ENCODE measurements at regions not wholly inside any gene's neighbourhood (a gene's known extent, or its start where the extent isn't known, plus 50 kb on each side); places are given as distances from the start of the nearest gene placed in this dataset.

- TF ChIP-seq FOXP2 (optimal IDR thresholded peaks at IDR 0.05; ENCODE audit: borderline replicate concordance, extremely low read depth, extremely low read length, insufficient read depth): no peak
- TF ChIP-seq TAF1 (IDR thresholded peaks at IDR 0.05; ENCODE audit: borderline replicate concordance, insufficient read depth, low read length): no peak
- TF ChIP-seq POLR2AphosphoS5 (IDR thresholded peaks at IDR 0.05; ENCODE audit: low read depth, low read length): no peak
- no peak for TF ChIP-seq REST (IDR thresholded peaks at IDR 0.05; ENCODE audit: insufficient read depth in 1 of 2, low read depth in 2 of 2, low read length in 2 of 2)
- no peak for TF ChIP-seq SIN3A (IDR thresholded peaks at IDR 0.05; ENCODE audit: borderline replicate concordance, insufficient read depth, low read length)
Observed at GRCh38 chr3:192980632-192981031, 63.0 kb upstream of the MB21D2 start.

GRCh38 chr3:192986379-192986778 lies 68.7 kb upstream of the MB21D2 start:
- no peak for TF ChIP-seq REST (IDR thresholded peaks at IDR 0.05; ENCODE audit: insufficient read depth in 1 of 2, low read depth in 2 of 2, low read length in 2 of 2)
- TF ChIP-seq FOXP2 (optimal IDR thresholded peaks at IDR 0.05; ENCODE audit: borderline replicate concordance, extremely low read depth, extremely low read length, insufficient read depth): no peak
- TF ChIP-seq SIN3A (IDR thresholded peaks at IDR 0.05; ENCODE audit: borderline replicate concordance, insufficient read depth, low read length): no peak
- no peak for TF ChIP-seq POLR2AphosphoS5 (IDR thresholded peaks at IDR 0.05; ENCODE audit: low read depth, low read length)
- no peak for TF ChIP-seq TAF1 (IDR thresholded peaks at IDR 0.05; ENCODE audit: borderline replicate concordance, insufficient read depth, low read length)

- TF ChIP-seq TAF1 (IDR thresholded peaks at IDR 0.05; ENCODE audit: borderline replicate concordance, insufficient read depth, low read length): no peak
- no peak for TF ChIP-seq FOXP2 (optimal IDR thresholded peaks at IDR 0.05; ENCODE audit: borderline replicate concordance, extremely low read depth, extremely low read length, insufficient read depth)
- TF ChIP-seq SIN3A (IDR thresholded peaks at IDR 0.05; ENCODE audit: borderline replicate concordance, insufficient read depth, low read length): no peak
- no peak for TF ChIP-seq POLR2AphosphoS5 (IDR thresholded peaks at IDR 0.05; ENCODE audit: low read depth, low read length)
- no peak for TF ChIP-seq REST (IDR thresholded peaks at IDR 0.05; ENCODE audit: insufficient read depth in 1 of 2, low read depth in 2 of 2, low read length in 2 of 2)
Observed at GRCh38 chr3:192991356-192991755, 73.7 kb upstream of the MB21D2 start.

- TF ChIP-seq FOXP2 (optimal IDR thresholded peaks at IDR 0.05; ENCODE audit: borderline replicate concordance, extremely low read depth, extremely low read length, insufficient read depth): no peak
- TF ChIP-seq TAF1 (IDR thresholded peaks at IDR 0.05; ENCODE audit: borderline replicate concordance, insufficient read depth, low read length): no peak
- no peak for TF ChIP-seq SIN3A (IDR thresholded peaks at IDR 0.05; ENCODE audit: borderline replicate concordance, insufficient read depth, low read length)
- no peak for TF ChIP-seq REST (IDR thresholded peaks at IDR 0.05; ENCODE audit: insufficient read depth in 1 of 2, low read depth in 2 of 2, low read length in 2 of 2)
- no peak for TF ChIP-seq POLR2AphosphoS5 (IDR thresholded peaks at IDR 0.05; ENCODE audit: low read depth, low read length)
Observed at GRCh38 chr3:192992361-192992760, 74.7 kb upstream of the MB21D2 start.

- TF ChIP-seq POLR2AphosphoS5 (IDR thresholded peaks at IDR 0.05; ENCODE audit: low read depth, low read length) (no peak), FOXP2 (optimal IDR thresholded peaks at IDR 0.05; ENCODE audit: borderline replicate concordance, extremely low read depth, extremely low read length, insufficient read depth) (no peak), SIN3A (IDR thresholded peaks at IDR 0.05; ENCODE audit: borderline replicate concordance, insufficient read depth, low read length) (no peak), REST (IDR thresholded peaks at IDR 0.05; ENCODE audit: insufficient read depth in 1 of 2, low read depth in 2 of 2, low read length in 2 of 2) (no peak), TAF1 (IDR thresholded peaks at IDR 0.05; ENCODE audit: borderline replicate concordance, insufficient read depth, low read length) (no peak)
Observed at GRCh38 chr3:192993411-192993810, 75.8 kb upstream of the MB21D2 start.
